ENCODE measurements at regions not wholly inside any gene's neighbourhood (a gene's known extent, or its start where the extent isn't known, plus 50 kb on each side); places are given as distances from the start of the nearest gene placed in this dataset.

DNA sequence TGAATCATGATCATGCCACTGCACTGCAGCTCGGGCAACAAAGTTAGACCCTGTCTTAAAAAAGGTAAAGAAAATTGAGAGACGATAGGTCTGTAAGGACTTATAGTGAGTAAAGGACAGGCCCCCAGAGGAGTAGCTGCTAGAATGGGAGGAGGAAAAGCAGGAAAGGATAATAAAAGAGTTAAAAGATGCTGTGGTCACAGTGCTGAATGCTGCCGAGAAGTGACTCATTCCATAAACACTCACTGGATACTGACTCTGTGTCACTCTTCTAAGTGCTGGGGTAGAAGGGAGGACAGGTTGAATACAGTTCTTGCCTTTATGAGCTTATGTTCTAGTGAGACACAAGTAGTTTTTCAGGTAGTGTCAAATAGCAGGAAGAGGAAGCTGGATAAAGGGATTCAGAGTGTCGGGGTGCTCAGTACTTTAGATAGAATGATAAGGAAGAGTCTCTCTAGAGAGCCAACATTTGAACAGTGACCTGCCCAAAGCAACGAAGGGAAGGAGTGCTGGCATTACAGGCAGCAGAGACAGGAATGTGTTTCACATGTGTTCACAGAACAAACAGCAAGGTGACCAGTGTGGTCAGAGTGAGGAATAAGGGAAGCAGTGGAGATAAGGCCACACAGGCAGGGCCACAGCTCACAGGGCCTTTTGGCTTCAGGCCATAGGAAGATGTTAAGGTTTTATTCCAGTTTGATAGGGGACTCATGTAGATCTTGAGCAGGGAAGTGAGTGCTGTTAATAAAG lies 1240.5 kb downstream of the UQCRFS1 start:
- no peak for TF ChIP-seq POLR2A (IDR thresholded peaks at IDR 0.05)
- no peak for TF ChIP-seq CTCF (IDR thresholded peaks at IDR 0.05 in 8 of 11, conservative IDR thresholded peaks at IDR 0.05 in 3 of 11)
- no peak for TF ChIP-seq POLR2AphosphoS5 (IDR thresholded peaks at IDR 0.05)

Measured in spleen (tissue), 7 donors.